Suprapubic skin (tissue), 4 donors: ENCODE measurements at regions not wholly inside any gene's neighbourhood (a gene's known extent, or its start where the extent isn't known, plus 50 kb on each side); places are given as distances from the start of the nearest gene placed in this dataset.

Experiments
- DNase-seq, 2 donors: peaks; one replicate each; pipeline ENCODE4 v3.0.0-alpha.2; 2019; ENCODE audit warnings: low spot score in 2 of 2
- H3K27ac ChIP-seq: fragments of 200-600 bp; sonication (generic); one replicate; pipeline ENCODE4 v1.5.1; 2019
- H3K27me3 ChIP-seq: fragments of 200-600 bp; sonication (generic); one replicate; pipeline ENCODE4 v1.5.1; 2019
- H3K36me3 ChIP-seq: fragments of 200-600 bp; sonication (generic); one replicate; pipeline ENCODE4 v1.5.1; 2019
- H3K4me1 ChIP-seq: fragments of 200-600 bp; sonication (generic); one replicate; pipeline ENCODE4 v1.5.1; 2019
- H3K4me3 ChIP-seq: fragments of 200-600 bp; sonication (generic); one replicate; pipeline ENCODE4 v1.5.1; 2019; ENCODE audit warnings: mild to moderate bottlenecking
- H3K9me3 ChIP-seq: fragments of 200-600 bp; sonication (generic); one replicate; pipeline ENCODE4 v1.5.1; 2019
- EP300 ChIP-seq: sonication (generic); formaldehyde crosslinking; IDR thresholded peaks from one replicate; pipeline ENCODE4 v1.6.1; 2017; ENCODE audit warnings: antibody characterized with exemption
- POLR2A ChIP-seq, 2 donors: fragments of 450-650 bp; IDR thresholded peaks; one replicate each; pipeline ENCODE4 v1.6.1; 2017; ENCODE audit warnings: antibody characterized with exemption in 2 of 2, mild to moderate bottlenecking in 2 of 2, moderate library complexity in 2 of 2
- POLR2AphosphoS5 ChIP-seq, 3 donors: sonication (generic); formaldehyde crosslinking; IDR thresholded peaks; one replicate each; pipeline ENCODE4 v1.6.1; 2017; ENCODE audit warnings: antibody characterized with exemption in 3 of 3
- WGBS: methylation state at CpG from one replicate; pipeline ENCODE4 v1.1.5; 2018; 5-methylcytosine and 5-hydroxymethylcytosine counted together
- TF ChIP-seq, protein P1 (sequence below), 2 donors: fragments of 200-600 bp in 1 of 2; fragments of 450-650 bp in 1 of 2; sonication (generic) in 1 of 2; IDR thresholded peaks; one replicate each; pipeline ENCODE4 v1.5.1; 2016 to 2019; ENCODE audit warnings: antibody characterized with exemption in 2 of 2, mild to moderate bottlenecking in 1 of 2, moderate library complexity in 1 of 2

- peaks cover 15% of the 10 kb centered on the region for H3K4me1 ChIP-seq
- H3K36me3 ChIP-seq = no peaks in the 10 kb centered on the region
- no peaks in the 10 kb centered on the region for H3K9me3 ChIP-seq
- DNase-seq = no peak
- no peak overlapping the region for H3K27ac ChIP-seq
- 75% methylated on average over 5 of the region's 5 CpGs for WGBS
- H3K4me3 ChIP-seq = no peak overlapping the region
- no peaks in the 10 kb centered on the region for H3K27me3 ChIP-seq
- TF ChIP-seq POLR2A (IDR thresholded peaks at IDR 0.05) (no peak), POLR2AphosphoS5 (IDR thresholded peaks at IDR 0.05) (no peak), EP300 (no peak)
- TF ChIP-seq, protein P1, sequence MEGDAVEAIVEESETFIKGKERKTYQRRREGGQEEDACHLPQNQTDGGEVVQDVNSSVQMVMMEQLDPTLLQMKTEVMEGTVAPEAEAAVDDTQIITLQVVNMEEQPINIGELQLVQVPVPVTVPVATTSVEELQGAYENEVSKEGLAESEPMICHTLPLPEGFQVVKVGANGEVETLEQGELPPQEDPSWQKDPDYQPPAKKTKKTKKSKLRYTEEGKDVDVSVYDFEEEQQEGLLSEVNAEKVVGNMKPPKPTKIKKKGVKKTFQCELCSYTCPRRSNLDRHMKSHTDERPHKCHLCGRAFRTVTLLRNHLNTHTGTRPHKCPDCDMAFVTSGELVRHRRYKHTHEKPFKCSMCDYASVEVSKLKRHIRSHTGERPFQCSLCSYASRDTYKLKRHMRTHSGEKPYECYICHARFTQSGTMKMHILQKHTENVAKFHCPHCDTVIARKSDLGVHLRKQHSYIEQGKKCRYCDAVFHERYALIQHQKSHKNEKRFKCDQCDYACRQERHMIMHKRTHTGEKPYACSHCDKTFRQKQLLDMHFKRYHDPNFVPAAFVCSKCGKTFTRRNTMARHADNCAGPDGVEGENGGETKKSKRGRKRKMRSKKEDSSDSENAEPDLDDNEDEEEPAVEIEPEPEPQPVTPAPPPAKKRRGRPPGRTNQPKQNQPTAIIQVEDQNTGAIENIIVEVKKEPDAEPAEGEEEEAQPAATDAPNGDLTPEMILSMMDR (IDR thresholded peaks at IDR 0.05) = no peak
Measured at GRCh38 chr4:184529283-184529682, 54.9 kb upstream of the IRF2 start.

DNA sequence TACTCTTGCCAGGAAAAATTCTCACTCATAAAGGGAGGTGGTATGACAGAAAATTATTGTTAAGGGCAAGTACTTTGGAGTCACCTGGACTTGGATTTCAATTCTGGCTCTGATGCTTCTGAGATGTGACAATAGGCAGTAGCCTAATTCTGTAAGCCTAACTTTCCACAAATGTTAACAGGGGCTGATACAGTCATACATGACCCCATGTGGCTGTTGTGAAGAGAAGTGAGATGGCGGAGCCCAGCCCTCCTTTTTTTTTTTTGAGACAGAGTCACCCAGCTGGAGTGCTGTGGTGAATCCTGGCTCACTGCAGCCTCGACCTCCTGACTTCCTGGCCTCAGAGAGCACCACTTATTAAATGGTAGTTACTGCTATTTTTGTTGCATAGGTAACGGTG, 54.4 kb upstream of the IRF2 start:
- DNase-seq = no peak
- no peaks in the 10 kb centered on the region for H3K27me3 ChIP-seq
- no peak overlapping the region for H3K4me3 ChIP-seq
- TF ChIP-seq EP300 = no peak
- TF ChIP-seq POLR2AphosphoS5 (IDR thresholded peaks at IDR 0.05) = no peak
- TF ChIP-seq POLR2A (IDR thresholded peaks at IDR 0.05) = no peak
- TF ChIP-seq, protein P1 (IDR thresholded peaks at IDR 0.05) = no peak
- WGBS = 81% methylated on average over 3 of the region's 3 CpGs
- H3K36me3 ChIP-seq = no peaks in the 10 kb centered on the region
- H3K4me1 ChIP-seq = peaks cover 10% of the 10 kb centered on the region
- H3K9me3 ChIP-seq = no peaks in the 10 kb centered on the region
- H3K27ac ChIP-seq = peak overlapping the region; percentile 12

DNA sequence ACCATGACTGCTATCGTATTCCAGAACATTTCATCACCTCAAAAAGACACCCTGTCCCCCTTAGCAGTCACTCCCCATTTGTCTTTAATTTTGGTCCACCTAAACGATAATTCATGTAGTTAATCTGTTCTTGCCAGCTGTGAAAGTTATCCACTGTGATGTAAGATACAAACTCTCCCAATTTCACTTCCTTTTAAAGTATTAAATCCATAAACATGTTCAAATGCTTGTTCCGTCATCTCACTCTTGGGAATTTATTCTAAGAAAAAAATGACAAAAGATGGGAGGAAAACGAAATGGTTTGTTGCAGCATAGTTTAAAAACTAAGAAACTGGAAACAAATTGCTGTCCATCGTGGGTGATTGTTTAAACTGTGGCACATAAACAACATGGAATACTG, 53.7 kb upstream of the IRF2 start:
- TF ChIP-seq, protein P1 (IDR thresholded peaks at IDR 0.05) = no peak
- no peak for TF ChIP-seq POLR2AphosphoS5 (IDR thresholded peaks at IDR 0.05)
- no peak for TF ChIP-seq EP300
- TF ChIP-seq POLR2A (IDR thresholded peaks at IDR 0.05) = no peak
- no peaks in the 10 kb centered on the region for H3K9me3 ChIP-seq
- no peak for DNase-seq
- H3K4me1 ChIP-seq = peaks cover 10% of the 10 kb centered on the region
- H3K4me3 ChIP-seq = no peak overlapping the region
- WGBS = 63% methylated on average over 5 of the region's 5 CpGs
- H3K27me3 ChIP-seq = no peaks in the 10 kb centered on the region
- no peaks in the 10 kb centered on the region for H3K36me3 ChIP-seq
- no peak overlapping the region for H3K27ac ChIP-seq

GRCh38 chr4:184526228-184526627, 51.9 kb upstream of the IRF2 start:
- no peaks in the 10 kb centered on the region for H3K9me3 ChIP-seq
- H3K36me3 ChIP-seq = no peaks in the 10 kb centered on the region
- H3K27me3 ChIP-seq = no peaks in the 10 kb centered on the region
- DNase-seq = no peak
- no peak overlapping the region for H3K27ac ChIP-seq
- H3K4me1 ChIP-seq = peaks cover 10% of the 10 kb centered on the region
- H3K4me3 ChIP-seq = no peak overlapping the region
- 84% methylated on average over 2 of the region's 2 CpGs for WGBS
- no peak for TF ChIP-seq POLR2A (IDR thresholded peaks at IDR 0.05)
- TF ChIP-seq POLR2AphosphoS5 (IDR thresholded peaks at IDR 0.05) = no peak
- no peak for TF ChIP-seq EP300
- TF ChIP-seq, protein P1 (IDR thresholded peaks at IDR 0.05) = no peak
